Progenitor cell of endocrine pancreas (in vitro differentiated cells): ENCODE measurements at regions not wholly inside any gene's neighbourhood (a gene's known extent, or its start where the extent isn't known, plus 50 kb on each side); places are given as distances from the start of the nearest gene placed in this dataset.

ENCODE experiments used
- DNase-seq: peaks from one replicate; pipeline ENCODE4 v3.0.0; 2021; ENCODE audit warnings: low spot score; ENCODE audit not compliant: unreplicated experiment
- H3K27ac Mint-ChIP-seq: 2 replicates; pipeline ENCODE4 v1.8.0; 2021; ENCODE audit warnings: mild to moderate bottlenecking, moderate library complexity, mixed read lengths
- H3K27me3 Mint-ChIP-seq: 2 replicates; pipeline ENCODE4 v1.8.0; 2021; ENCODE audit warnings: mixed read lengths
- H3K36me3 Mint-ChIP-seq: 2 replicates; pipeline ENCODE4 v1.8.0; 2022; ENCODE audit warnings: mixed read lengths; ENCODE audit not compliant: insufficient read depth
- H3K4me1 Mint-ChIP-seq: 2 replicates; pipeline ENCODE4 v1.8.0; 2021; ENCODE audit warnings: low read depth, mixed read lengths
- H3K4me3 Mint-ChIP-seq: 2 replicates; pipeline ENCODE4 v1.8.0; 2021; ENCODE audit warnings: low read depth, mild to moderate bottlenecking, moderate library complexity, mixed read lengths
- H3K9me3 Mint-ChIP-seq: 2 replicates; pipeline ENCODE4 v1.8.0; 2021; ENCODE audit warnings: low read depth, mixed read lengths
- CTCF ChIP-seq: fragments of 200-600 bp; sonication (generic); IDR thresholded peaks from one replicate; pipeline ENCODE4 v1.5.0; 2021; ENCODE audit warnings: antibody characterized with exemption, mild to moderate bottlenecking; ENCODE audit not compliant: unreplicated experiment

DNA sequence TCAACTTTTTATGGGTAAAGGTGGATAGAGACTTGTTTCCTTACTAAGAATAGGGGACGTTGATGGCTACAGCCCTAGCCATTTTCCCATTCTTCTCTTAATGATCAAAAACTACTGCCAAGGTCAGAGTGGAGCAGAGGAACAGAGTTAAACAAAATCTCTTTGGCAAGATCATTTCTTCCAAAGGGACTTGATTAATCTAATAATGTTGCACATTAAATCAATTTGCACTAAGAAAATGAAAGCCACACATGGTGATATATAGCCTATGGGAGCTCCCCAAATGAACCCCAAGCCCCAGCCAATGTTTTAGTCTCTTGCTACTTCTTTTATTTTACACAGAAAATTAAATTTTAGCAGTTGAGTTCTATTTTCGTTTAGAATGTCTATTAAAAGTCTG lies 954.5 kb upstream of the SOX9 start:
- H3K27ac Mint-ChIP-seq: no peak overlapping the region
- DNase-seq: no peak
- no peaks in the 10 kb centered on the region for H3K9me3 Mint-ChIP-seq
- no peak overlapping the region for H3K4me3 Mint-ChIP-seq
- TF ChIP-seq CTCF: no peak
- no peaks in the 10 kb centered on the region for H3K36me3 Mint-ChIP-seq
- peaks cover 49% of the 10 kb centered on the region for H3K27me3 Mint-ChIP-seq
- peaks cover 14% of the 10 kb centered on the region for H3K4me1 Mint-ChIP-seq

GRCh38 chr17:71168053-71168741 lies 952.6 kb upstream of the SOX9 start:
- TF ChIP-seq CTCF: no peak
- no peak overlapping the region for H3K4me3 Mint-ChIP-seq
- no peak overlapping the region for H3K27ac Mint-ChIP-seq
- H3K27me3 Mint-ChIP-seq: peaks cover 46% of the 10 kb centered on the region
- H3K9me3 Mint-ChIP-seq: peaks cover 3% of the 10 kb centered on the region
- DNase-seq: no peak
- H3K36me3 Mint-ChIP-seq: no peaks in the 10 kb centered on the region
- H3K4me1 Mint-ChIP-seq: peaks cover 7% of the 10 kb centered on the region

DNA sequence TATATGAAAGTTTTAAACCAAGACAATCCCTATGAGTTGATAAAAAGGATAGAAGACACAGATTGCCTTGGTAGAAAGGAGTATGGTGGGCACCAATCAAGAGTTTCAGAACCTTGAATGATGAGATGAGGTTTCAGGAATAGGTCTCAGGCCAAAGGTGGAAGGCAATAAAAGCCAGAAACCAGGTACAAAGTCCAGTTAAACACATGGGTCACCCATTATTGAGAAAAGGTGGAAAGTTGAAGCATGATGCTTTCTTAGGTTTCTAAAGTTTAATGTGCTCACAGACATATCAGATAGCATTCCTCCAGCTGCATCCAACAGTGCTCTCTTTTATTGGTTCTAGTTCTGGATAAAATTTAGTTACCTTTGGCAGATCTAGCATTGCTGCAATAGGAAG lies 950.8 kb upstream of the SOX9 start:
- H3K4me3 Mint-ChIP-seq: no peak overlapping the region
- TF ChIP-seq CTCF: no peak
- no peak for DNase-seq
- peaks cover 42% of the 10 kb centered on the region for H3K27me3 Mint-ChIP-seq
- H3K9me3 Mint-ChIP-seq: peaks cover 3% of the 10 kb centered on the region
- H3K27ac Mint-ChIP-seq: no peak overlapping the region
- no peaks in the 10 kb centered on the region for H3K4me1 Mint-ChIP-seq
- no peaks in the 10 kb centered on the region for H3K36me3 Mint-ChIP-seq

GRCh38 chr17:71171270-71171669 lies 949.5 kb upstream of the SOX9 start:
- no peak for DNase-seq
- Mint-ChIP-seq H3K9me3 (peaks cover 3% of the 10 kb centered on the region), H3K4me3 (no peak overlapping the region), H3K36me3 (no peaks in the 10 kb centered on the region), H3K4me1 (no peaks in the 10 kb centered on the region), H3K27ac (no peak overlapping the region), H3K27me3 (peaks cover 47% of the 10 kb centered on the region)
- no peak for TF ChIP-seq CTCF

DNA sequence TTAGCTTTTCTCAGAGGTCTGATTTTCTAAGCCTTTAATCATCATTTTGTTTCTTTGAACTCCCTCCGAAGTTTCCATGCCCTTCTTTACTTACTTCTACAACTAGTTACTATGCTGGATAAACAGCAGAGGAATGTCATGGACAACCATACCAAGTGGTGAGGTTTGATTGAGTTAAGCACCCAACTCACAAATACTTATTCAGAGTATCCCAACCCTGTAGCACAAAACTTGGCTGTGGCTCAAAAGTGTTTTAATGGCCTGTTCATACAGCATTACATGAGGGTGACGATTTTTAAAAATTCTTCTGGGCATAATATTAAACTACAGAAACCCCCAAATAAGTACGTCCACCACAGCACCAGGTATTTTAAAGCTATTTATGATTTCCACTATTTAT lies 946.8 kb upstream of the SOX9 start:
- Mint-ChIP-seq H3K27ac (no peak overlapping the region), H3K4me3 (no peak overlapping the region), H3K36me3 (no peaks in the 10 kb centered on the region), H3K9me3 (peaks cover 3% of the 10 kb centered on the region), H3K4me1 (no peaks in the 10 kb centered on the region), H3K27me3 (peaks cover 24% of the 10 kb centered on the region)
- no peak for DNase-seq
- TF ChIP-seq CTCF: no peak
